ENCODE measurements at regions not wholly inside any gene's neighbourhood (a gene's known extent, or its start where the extent isn't known, plus 50 kb on each side); places are given as distances from the start of the nearest gene placed in this dataset.
A peak's percentile ranks its signal among the peaks of the same experiment; 100 is the strongest.
"Not testable (repeated sequence)": the region's sequence is repeated elsewhere in the genome, so short reads cannot be mapped to it uniquely, and the experiment has no call there.

GRCh38 chr3:115301364-115301860 is 154.3 kb upstream of the ZBTB20 start:
- no peak overlapping the region for H3K4me3 ChIP-seq (ENCODE audit: insufficient read depth, low read depth, low read length)
- no TSS peak for BruUV-seq (replicated peaks)
- no peak overlapping the region for H3K56ac ChIP-seq (ENCODE audit: extremely low read depth, insufficient read depth, low read length)
- WGBS, 2 experiments (ENCODE audit: extremely low coverage in 2 of 2, insufficient read length in 1 of 2), result 80% methylated on average over 1 of the region's 4 CpGs; no CpG with 5 or more reads in 1 of the 2 experiments
- no peak overlapping the region for H2BK20ac ChIP-seq (ENCODE audit: low read depth, low read length)
- H4K8ac ChIP-seq (ENCODE audit: low read depth in 2 of 2, low read length in 2 of 2), result no peak overlapping the region
- no peak overlapping the region for H2BK5ac ChIP-seq (ENCODE audit: low read depth, low read length, poor library complexity, severe bottlenecking)
- no peak overlapping the region for H3K23ac ChIP-seq (ENCODE audit: low read depth, low read length)
- no peaks in the 10 kb centered on the region for H3K36me3 ChIP-seq (ENCODE audit: control insufficient read depth, insufficient read depth, low read length)
- H4K91ac ChIP-seq (ENCODE audit: insufficient read depth, low read depth, low read length), result no peak overlapping the region
- POLR2A ChIA-PET (ENCODE audit: unreplicated experiment), result no interaction called here
- H4K5ac ChIP-seq (ENCODE audit: low read depth, low read length), result no peak overlapping the region
- intact Hi-C loops (cut with micrococcal nuclease) (no loop called here), dilution Hi-C loops (cut with HindIII; ENCODE audit: low sequenced_read_pairs, unreplicated experiment) (no loop called here), in situ Hi-C loops (cut with MboI; ENCODE audit: low sequenced_read_pairs) (no loop called here)
- CTCF ChIA-PET, result no interaction called here
- H3K4ac ChIP-seq (ENCODE audit: low read depth, low read length), result no peak overlapping the region
- H3K27ac ChIP-seq (ENCODE audit: insufficient read depth, low read length), result no peak overlapping the region
- no peak overlapping the region for H2BK120ac ChIP-seq (ENCODE audit: low read depth, low read length)
- no peak overlapping the region for H3K9ac ChIP-seq (ENCODE audit: low read depth, low read length)
- no peak overlapping the region for H2AK9ac ChIP-seq (replicated peaks; ENCODE audit: low read depth, low read length, poor library complexity)
- H3K4me2 ChIP-seq (ENCODE audit: low read depth, low read length), result no peak overlapping the region
- no peak overlapping the region for H3K14ac ChIP-seq (replicated peaks; ENCODE audit: low read depth, low read length)
- no peaks in the 10 kb centered on the region for H3K9me1 ChIP-seq (ENCODE audit: insufficient read depth, low read length)
- H4K20me1 ChIP-seq (ENCODE audit: insufficient read depth, low read length), result no peaks in the 10 kb centered on the region
- peak; percentile 46; the same call in 1 of the 2 replicates for ATAC-seq (ENCODE audit: low read depth)
- H3K79me1 ChIP-seq (ENCODE audit: low read depth in 1 of 2, low read length in 2 of 2), result no peaks in the 10 kb centered on the region
- no peaks in the 10 kb centered on the region for H3K27me3 ChIP-seq (ENCODE audit: control insufficient read depth, insufficient read depth, low read length)
- H2AK5ac ChIP-seq (ENCODE audit: low read depth, low read length), result no peak overlapping the region
- no peak overlapping the region for H3K18ac ChIP-seq (ENCODE audit: low read depth, low read length)
- H2BK15ac ChIP-seq (ENCODE audit: low read depth, low read length), result no peak overlapping the region
- no peaks in the 10 kb centered on the region for H3K9me3 ChIP-seq (ENCODE audit: control insufficient read depth, insufficient read depth, low read length)
- no peak overlapping the region for H2AFZ ChIP-seq (replicated peaks; ENCODE audit: low read length, poor library complexity)
- peak; percentile 11 for DNase-seq
- TF ChIP-seq BHLHE40 (IDR thresholded peaks at IDR 0.05; ENCODE audit: low read depth, low read length) (no peak), RFX5 (IDR thresholded peaks at IDR 0.05; ENCODE audit: low read depth, low read length) (no peak), MAZ (IDR thresholded peaks at IDR 0.05; ENCODE audit: borderline replicate concordance, low read depth, low read length) (no peak), MAFK (IDR thresholded peaks at IDR 0.05; ENCODE audit: low read depth, low read length) (no peak), RAD21 (IDR thresholded peaks at IDR 0.05; ENCODE audit: low read length) (no peak), SMC3 (IDR thresholded peaks at IDR 0.05; ENCODE audit: low read depth, low read length) (no peak), MXI1 (IDR thresholded peaks at IDR 0.05; ENCODE audit: borderline replicate concordance, low read depth, low read length) (no peak), NFE2L2 (IDR thresholded peaks at IDR 0.05; ENCODE audit: low read depth, low read length) (no peak), USF2 (IDR thresholded peaks at IDR 0.05; ENCODE audit: low read depth, low read length) (no peak), FOS (IDR thresholded peaks at IDR 0.05; ENCODE audit: low read depth, low read length) (no peak)
- no peaks in the 10 kb centered on the region for H3K4me1 ChIP-seq (ENCODE audit: control insufficient read depth, insufficient read depth, low read length)

GRCh38 chr3:115317953-115318352 is 170.9 kb upstream of the ZBTB20 start:
- H3K36me3 ChIP-seq (ENCODE audit: control insufficient read depth, insufficient read depth, low read length); intact Hi-C loops (cut with micrococcal nuclease); H4K5ac ChIP-seq (ENCODE audit: low read depth, low read length); H2AK5ac ChIP-seq (ENCODE audit: low read depth, low read length); in situ Hi-C loops (cut with MboI; ENCODE audit: low sequenced_read_pairs); H2AFZ ChIP-seq (replicated peaks; ENCODE audit: low read length, poor library complexity); BruUV-seq (replicated peaks); H2AK9ac ChIP-seq (replicated peaks; ENCODE audit: low read depth, low read length, poor library complexity); H3K4me3 ChIP-seq (ENCODE audit: insufficient read depth, low read depth, low read length); H4K8ac ChIP-seq (ENCODE audit: low read depth in 2 of 2, low read length in 2 of 2); H2BK5ac ChIP-seq (ENCODE audit: low read depth, low read length, poor library complexity, severe bottlenecking); CTCF ChIA-PET; H3K9me1 ChIP-seq (ENCODE audit: insufficient read depth, low read length); H3K79me1 ChIP-seq (ENCODE audit: low read depth in 1 of 2, low read length in 2 of 2); H3K9me3 ChIP-seq (ENCODE audit: control insufficient read depth, insufficient read depth, low read length); H4K91ac ChIP-seq (ENCODE audit: insufficient read depth, low read depth, low read length); H3K18ac ChIP-seq (ENCODE audit: low read depth, low read length); H3K27me3 ChIP-seq (ENCODE audit: control insufficient read depth, insufficient read depth, low read length); H2BK120ac ChIP-seq (ENCODE audit: low read depth, low read length); DNase-seq; H2BK20ac ChIP-seq (ENCODE audit: low read depth, low read length); ATAC-seq (ENCODE audit: low read depth); H3K23ac ChIP-seq (ENCODE audit: low read depth, low read length); H3K4ac ChIP-seq (ENCODE audit: low read depth, low read length); H3K9ac ChIP-seq (ENCODE audit: low read depth, low read length); POLR2A ChIA-PET (ENCODE audit: unreplicated experiment); H3K27ac ChIP-seq (ENCODE audit: insufficient read depth, low read length); H3K4me1 ChIP-seq (ENCODE audit: control insufficient read depth, insufficient read depth, low read length); H3K4me2 ChIP-seq (ENCODE audit: low read depth, low read length); H2BK15ac ChIP-seq (ENCODE audit: low read depth, low read length); H3K56ac ChIP-seq (ENCODE audit: extremely low read depth, insufficient read depth, low read length); H4K20me1 ChIP-seq (ENCODE audit: insufficient read depth, low read length); H3K14ac ChIP-seq (replicated peaks; ENCODE audit: low read depth, low read length); dilution Hi-C loops (cut with HindIII; ENCODE audit: low sequenced_read_pairs, unreplicated experiment): not testable (repeated sequence)
- WGBS, 2 experiments (ENCODE audit: extremely low coverage in 2 of 2, insufficient read length in 1 of 2), result 69% methylated on average over 11 of the region's 20 CpGs; no CpG with 5 or more reads in 1 of the 2 experiments
